NCI-H82 (cell line): ENCODE measurements at regions not wholly inside any gene's neighbourhood (a gene's known extent, or its start where the extent isn't known, plus 50 kb on each side); places are given as distances from the start of the nearest gene placed in this dataset.
"Not testable (repeated sequence)": the region's sequence is repeated elsewhere in the genome, so short reads cannot be mapped to it uniquely, and the experiment has no call there.

ENCODE experiments used
- DNase-seq: peaks from one replicate; lab custom pipeline; 2025; lab: John Stamatoyannopoulos, UW

DNA sequence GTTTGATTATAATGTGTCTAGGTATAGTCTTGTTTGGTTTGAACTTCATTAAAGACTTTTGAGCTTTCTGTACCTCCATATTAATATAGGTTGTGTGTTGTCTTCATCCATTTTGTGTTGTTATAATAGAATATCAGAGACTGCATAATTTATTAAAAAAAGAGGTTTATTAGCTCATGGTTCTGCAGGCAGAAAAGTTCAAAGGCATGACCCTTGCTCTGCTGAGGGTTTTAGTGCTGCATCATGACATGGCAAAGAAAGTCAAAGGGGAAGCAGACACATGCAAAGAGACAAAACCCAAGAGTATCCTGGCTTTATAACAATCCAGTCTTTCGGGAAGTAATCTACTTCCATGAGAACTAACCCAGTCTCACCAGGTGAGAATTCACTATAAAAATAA is 358.2 kb downstream of the EDEM1 start:
- DNase-seq, result no peak

DNA sequence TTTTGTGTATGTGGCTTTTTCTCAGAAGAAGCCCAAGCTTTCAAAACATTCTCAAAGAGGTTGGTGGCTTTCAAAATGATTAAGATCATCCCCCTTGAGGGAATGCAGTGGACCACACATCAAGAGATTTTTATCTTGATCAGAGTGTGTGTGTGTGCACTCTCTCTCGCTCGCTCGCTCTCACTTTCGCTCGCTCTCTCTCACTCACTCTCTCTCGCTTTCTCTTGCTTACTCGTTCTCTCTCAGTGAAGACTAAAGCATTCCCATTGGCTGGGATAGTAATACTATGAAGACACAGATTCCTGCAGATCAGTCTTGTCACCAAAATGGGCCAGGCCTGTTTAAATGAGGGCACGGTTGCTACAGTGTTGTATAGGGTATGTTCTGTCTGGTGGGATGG is 365.7 kb downstream of the EDEM1 start:
- no peak for DNase-seq

DNA sequence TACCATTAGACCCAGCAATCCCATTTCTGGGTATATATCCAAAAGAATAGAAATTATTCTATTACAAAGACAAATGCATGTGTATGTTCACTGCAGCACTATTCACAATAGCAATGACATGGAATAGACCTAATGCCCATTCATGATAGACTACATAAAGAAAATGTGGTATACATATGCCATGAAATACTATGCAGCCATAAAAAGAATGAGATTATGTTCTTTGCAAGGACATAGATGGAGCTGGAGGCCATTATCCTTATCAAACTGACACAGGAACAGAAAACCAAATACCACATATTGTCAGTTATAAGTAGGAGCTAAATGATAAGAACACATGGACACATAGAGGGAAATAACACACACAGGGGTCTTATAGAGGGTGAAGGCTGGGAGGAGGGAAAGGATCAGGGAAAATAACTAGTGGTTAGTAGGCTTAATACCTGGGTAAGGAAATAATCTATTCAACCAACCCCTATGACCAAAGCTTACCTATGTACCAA is 366.8 kb downstream of the EDEM1 start:
- no peak for DNase-seq

DNA sequence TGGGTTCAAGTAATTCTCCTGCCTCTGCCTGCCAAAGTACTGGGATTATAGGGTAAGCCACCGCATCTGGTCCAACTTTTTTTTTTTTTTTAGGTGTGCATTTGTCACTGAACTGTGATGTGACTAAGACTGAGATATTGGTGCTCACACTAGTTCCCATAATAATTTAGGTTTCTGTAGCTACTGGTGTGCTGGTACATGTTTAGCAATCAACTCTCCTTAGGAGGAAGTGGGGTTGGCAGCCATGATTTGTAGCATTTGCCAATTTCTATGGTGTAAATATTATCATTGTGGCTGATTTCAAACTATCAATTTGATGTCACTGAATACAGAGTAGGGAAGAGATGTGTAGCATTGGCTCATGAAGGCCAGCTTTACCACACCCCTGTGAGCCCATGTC is 372.7 kb downstream of the EDEM1 start:
- no peak for DNase-seq

DNA sequence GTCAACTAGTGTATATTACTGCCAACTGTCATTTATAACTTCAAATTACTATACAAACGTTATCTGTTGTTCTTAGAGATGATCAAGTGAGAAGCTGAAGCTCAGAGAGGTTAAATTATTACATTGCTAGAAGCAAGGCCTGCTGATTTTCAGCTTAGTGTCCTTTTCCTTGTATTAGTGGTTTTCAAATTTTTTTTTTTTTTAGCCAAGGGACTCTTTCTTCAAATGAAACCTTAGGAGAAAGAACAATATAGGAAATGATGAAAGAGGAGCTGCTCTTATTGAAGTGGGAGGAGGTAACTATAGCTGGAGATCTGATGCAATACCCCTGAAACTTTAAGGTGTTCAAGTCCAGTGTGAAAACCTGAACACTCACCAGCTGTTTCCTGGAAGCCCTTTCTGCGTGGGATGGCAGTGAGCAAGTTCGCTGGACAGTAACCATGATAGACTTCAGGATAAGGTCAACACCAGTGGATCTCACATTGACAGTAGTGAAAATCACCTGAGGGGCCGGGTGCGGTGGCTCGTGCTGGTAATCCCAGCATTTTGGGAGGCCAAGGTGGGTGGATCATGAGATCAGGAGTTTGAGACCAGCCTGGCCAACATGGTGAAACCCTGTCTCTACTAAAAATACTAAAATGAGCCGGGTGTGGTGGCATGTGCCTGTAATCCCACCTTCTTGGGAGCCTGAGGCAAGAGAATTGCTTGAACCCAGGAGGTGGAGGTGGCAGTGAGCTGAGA is 376.2 kb downstream of the EDEM1 start:
- DNase-seq, result no peak

DNA sequence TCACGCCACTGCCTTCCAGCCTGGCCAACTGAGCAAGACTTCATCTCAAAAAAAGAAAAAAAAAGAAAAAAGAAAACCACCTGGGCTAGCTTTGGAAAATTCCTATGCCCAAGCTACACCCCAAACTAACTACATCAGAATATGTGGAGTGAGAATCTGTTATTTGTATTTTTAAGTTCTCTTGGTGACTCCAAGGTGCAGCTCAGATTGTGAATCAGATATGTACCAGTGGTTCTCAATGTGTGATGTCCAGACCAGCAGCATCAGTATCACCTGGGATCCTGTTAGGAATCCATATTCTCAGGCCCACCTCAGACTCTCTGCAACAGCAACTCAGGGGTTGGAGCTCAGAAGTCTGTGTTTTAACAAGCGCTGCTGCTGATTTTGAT is 376.8 kb downstream of the EDEM1 start:
- no peak for DNase-seq

DNA sequence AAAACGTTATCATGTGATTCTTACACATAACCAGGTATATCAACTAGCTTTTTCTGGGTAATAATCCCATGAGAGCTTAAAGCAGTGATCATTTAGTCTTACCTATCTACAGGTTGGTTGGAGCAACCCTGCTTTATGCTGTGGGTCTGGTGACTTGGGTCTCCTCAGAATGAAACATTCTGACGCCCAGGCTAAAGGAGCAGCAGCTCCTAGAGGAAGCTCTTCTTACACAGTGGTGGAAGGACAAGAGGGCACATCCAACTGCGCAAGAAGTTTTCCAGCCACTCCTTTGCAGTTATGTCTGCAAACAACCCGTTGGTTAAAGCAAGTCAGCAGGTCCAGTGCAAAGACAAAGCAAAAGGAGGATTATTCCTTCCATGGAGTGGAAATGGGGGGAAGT is 377.5 kb downstream of the EDEM1 start:
- DNase-seq, result no peak

DNA sequence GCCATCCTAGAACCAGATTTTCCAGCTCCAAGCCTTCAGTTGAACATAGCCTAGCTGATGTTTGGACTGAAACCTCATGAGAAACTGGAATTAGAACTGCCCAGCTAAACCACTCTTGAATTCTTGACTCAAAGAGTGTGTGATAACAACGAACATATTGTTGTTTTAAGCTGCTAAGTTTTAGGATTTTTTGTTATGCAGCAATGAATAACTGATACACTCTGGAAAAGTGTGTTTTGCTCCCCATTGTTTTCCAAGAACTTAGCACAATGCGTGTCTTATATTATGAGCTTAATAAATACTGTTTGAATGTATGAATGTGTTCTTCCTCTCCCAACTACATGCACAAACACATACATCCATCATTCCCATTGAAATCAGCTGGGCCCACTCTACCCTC is 379.6 kb downstream of the EDEM1 start:
- no peak for DNase-seq

DNA sequence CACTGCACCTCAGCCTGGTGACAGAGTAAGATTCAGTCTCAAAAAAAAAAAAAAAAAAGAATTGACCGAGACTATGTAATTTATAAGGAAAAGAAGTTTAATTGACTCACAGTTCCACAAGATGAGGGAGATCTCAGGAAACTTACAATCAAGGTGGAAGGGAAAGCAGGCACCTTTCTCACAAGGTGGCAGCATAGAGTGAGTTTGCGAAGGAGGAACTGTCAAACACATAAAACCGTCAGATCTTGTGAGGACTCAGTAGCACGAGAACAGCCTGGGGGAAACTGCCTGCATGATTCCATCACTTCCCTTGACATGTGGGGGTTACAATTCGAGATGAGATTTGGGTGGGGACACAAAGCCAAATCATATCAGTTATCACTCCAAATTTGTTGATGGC is 380.9 kb downstream of the EDEM1 start:
- peak; percentile 26 for DNase-seq

DNA sequence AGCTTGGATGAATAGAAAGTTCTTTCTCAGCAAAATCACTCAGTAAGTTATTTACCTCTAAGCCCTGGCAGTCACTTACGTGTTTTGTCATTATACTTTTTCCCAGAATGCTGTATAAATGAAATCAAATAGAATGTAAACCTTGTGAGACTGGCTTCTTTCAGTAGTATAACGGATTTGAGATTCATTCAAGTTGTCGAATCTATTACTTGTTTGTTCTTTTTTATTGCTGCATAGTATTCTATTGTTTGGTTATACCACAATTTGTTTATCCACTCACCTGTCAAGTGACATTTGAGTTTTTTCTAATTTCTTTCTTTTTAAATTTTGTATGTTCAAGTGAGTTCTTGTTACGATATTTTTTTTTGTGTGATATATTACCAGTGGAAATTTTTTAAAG is 381.6 kb downstream of the EDEM1 start:
- DNase-seq, result no peak

DNA sequence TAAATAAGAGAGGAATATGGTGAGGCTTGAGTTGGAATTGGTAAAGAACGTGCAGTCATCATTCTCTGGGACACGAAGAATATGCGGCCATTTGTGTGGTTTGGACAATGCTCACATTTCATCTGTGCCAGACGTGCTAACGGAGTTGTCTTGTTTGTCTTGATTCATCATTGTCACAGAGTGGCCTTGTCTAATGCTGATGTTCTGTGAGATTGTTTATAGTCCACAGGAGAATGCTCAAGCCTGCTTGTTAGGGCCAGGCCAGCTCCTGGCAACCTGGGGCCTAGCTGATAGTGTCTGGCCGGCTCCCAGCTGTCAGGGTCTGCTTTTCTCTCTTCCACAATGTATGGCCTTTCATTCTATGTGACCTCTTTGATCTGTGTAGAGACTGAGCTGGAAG is 384.7 kb downstream of the EDEM1 start:
- DNase-seq, result no peak

DNA sequence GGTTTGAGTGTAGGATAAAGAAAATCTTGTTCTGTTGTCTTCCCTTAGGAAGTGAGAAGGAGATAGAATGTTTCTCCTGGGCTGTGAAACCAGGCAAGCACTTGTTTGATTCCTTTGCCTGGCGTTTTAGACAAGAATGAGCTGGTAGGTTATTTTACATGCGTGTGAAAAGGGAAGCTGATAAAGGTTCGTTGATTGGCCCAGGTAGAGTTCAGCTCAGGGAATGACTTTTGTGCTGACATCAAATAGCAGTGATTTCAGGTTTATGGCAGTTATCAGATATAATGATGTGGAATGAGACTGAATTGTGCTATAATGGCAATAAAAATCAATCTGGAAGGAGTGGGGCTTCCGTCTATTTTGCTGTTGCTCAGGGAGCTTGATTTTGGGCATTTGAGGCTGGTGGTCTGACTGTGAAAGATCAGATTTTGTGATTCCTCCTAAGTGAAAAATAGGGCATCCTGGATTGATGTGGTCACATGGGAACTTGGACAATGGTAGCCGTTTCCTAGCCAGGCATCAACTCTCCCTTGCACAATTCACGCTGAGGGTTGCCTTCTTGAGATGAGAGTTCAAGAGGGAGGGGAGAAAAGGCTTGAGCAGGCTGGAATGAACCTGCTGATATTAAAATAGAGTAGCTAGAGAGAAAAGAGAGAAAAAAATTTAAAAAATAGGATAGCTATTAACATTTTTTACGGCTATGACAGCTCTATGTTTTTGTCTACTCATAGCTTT is 388.9 kb downstream of the EDEM1 start:
- DNase-seq, result no peak

DNA sequence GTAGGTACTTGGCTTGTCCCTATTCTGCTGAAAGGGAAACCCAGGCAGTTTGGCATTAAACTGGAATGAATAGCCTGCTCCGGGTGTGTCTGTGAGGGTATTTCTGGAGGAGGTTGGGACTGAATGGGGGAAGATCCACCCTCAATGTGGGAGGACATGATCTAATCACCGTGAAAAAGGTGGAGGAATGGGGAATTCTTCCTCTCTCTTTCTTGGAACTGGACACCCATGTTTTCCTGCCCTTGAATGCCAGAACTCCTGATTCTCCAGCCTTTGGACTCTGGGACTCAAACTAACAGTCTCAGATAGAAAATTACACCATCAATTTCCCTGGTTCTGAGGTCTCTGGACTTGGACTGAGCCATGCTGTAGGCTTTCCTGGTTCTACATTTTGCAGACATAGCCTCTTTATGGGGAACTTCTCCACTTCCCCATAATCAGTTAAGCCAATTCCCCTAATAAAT is 391.7 kb downstream of the EDEM1 start:
- DNase-seq, result no peak

DNA sequence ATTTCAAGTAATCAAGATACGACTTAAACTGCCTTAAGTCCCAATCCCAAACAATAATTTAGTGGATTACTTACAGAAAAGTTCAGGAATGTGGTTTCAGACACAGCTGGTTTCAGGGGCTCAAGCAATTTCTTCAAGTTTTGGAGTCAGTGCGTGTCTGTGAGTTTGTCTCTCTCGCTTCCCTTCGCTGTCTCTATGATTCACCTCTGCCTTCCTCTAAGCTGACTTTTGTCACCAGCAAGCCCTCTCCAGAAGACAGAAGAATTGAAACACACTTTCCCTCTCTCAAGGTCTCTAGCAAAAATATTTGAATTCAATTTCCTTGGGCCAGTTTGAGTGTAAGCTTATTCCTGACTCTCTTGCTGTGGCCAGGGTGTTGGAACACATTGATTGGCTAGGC is 392.4 kb downstream of the EDEM1 start:
- DNase-seq, result no peak

DNA sequence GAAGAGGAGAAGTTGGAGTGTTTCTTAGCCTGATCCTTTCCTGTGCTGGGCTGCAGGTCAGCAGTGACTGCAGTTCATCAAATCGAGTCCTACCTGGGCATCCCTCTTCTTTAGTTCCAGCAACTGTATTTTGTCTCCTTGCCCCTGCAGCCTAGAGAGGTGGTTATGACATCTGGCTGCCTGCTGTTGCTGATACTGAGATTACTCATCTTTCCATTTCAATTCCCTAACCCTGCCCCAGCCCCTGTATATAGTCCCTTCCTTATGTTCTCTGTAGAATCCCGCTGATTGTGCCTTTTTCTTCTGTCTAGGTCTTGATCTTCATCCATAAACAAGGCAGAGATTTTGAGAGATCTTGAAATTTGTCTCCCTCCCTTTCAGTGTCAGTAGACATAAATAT is 393.3 kb downstream of the EDEM1 start:
- no peak for DNase-seq

DNA sequence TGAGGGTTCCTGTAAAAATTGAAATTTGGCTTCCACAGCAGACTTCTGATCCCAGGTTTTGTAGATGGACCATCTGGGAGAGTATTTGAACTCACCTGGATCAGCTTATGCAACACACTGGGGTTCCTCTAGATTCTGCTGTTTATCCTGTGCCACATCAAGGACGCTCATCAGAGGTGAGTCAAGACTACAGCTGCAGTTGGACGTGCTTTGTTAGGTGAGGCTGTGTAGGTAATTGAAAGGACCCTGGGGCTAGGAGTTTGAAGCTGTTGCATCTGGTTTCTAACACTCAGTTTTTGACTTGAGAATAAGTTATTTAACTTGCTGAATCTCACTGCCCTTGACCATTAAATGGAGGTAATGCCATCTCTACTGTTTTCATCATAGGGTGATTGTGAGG is 394.2 kb downstream of the EDEM1 start:
- no peak for DNase-seq

DNA sequence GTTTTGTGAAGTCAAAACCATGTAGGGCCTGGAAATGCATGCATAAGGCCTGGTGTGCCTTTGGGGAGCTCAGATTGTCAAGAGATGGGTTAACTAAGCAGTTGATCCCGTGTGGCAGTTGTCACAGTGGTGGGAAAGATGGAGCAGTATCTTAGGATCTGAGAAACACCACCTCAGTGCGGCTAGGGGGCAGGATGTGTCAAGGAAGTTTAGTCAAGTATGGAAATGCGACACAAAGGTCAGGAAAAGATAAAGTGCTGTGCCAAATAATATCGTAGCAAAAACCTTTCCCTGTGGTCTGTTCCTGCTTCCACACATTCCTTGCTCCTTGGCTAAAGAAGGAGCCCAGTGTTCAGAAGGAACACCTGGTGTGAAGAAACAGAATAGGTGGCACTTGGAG is 396.4 kb downstream of the EDEM1 start:
- DNase-seq, result no peak

DNA sequence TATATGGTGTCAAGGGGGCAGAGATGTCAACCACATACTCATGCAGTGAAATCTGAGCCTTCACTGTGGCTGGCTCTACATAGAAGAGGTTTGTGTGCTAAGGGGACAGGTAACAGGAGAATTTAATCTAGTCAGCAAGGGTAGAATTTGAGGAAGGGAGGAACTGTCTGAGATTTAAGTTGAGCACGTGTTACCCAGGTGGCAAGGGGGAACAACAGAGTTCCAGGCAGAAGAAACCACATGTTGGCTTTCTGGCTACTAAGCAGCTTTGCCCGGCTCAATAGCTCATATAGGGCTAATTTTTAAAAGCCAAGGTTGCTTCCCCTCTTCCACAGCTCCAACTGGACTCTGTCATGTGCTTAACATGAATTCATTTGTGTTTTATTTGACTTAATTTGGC is 397.6 kb downstream of the EDEM1 start:
- DNase-seq, result no peak

DNA sequence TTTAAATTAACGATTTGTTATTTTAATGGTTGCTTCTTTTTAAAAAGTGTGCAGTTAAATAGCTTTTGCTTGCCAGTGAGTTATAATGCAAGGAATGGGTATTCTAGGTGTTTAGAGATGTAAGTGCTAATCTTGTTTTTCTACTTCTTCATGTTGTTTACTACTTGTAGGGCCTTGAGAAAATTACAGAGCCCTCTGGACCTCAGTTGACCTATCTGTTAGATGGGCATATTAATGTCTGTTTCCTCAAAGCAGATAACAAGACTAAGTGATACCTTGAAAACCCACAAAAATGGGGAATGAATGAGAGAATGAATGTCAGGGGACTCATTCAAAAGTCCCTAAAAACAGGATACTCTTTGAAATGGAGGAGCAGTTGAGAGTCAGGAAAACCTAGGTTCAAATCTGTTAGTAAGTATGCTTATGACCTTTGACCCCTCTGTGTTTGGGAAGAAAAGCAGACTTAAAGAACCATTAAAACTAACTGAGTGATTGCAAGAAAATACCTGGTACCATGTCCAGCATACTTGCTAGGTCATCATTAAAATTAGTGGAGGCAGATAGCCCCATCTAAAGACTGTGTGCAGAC is 419.5 kb downstream of the EDEM1 start:
- no peak for DNase-seq

DNA sequence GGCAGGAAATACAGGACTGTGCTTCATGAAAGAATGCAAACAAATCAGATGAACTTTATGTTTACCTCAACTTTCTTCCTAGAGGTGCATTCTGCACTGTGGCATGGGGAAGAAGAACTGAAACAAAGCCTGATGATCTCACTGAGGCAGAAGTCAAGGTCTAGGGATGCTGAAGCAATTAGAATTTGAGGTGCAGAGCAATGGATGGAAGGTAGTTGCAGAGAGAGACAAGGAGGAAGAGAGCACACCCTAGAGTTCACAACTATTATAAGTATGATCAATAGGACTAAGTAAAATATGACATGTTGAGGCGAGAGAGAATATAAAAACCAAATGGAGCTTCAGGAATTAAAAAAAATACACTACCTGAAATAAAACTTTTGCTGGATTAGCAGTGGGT is 420.1 kb downstream of the EDEM1 start:
- no peak for DNase-seq

DNA sequence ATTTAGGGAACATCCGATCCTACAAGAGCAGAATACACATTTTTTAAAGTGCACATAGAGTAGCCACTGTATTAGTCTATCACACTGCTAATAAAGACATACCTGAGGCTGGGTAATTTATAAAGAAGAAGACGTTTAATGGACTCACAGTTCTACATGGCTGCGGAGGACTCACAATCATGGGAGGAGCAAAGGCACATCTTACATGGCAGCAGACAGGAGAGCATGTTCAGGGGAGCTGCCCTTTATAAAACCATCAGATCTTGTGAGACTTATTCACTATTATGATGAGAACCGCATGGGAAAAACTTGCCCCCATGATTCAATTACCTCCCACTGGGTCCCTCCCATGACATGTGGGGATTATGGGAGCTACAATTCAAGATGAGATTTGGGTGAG is 421.5 kb downstream of the EDEM1 start:
- DNase-seq, result not testable (repeated sequence)

DNA sequence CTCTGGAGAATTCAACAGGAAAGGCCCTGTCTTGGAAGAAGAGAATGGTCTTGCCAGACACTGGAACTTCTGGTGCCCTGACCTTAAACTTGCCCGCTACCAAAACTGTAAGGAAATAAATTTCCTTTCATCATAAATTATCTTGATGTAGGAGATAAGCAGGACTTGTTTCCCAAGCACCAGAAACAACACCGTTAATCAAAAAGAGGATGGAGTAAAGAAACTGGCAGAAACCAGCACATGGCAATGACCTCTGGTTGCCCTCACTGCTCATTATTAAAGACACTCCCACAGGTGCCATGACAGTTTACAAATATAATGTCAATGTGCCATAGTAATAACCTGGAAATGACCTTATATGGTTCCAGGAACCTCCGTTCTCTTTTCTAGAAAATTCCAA is 426.1 kb downstream of the EDEM1 start:
- no peak for DNase-seq

DNA sequence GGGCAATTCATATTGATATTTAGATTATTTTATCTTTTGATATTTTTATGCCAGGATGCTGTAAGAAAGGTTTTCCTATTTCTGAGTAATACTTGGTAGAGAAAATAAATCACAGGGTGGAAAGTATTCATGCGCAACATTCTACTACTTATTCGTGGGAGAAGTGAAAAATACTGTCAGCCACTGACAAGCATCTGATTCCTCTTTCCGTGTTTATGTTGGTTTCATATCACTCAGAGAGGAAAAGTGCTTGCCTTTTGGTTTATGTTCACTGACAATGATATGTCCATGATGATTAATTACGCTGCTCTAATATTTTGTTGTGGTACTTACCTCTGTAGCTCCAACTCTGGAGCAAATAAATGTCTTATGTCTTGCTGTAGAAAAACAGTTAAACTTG is 429.4 kb downstream of the EDEM1 start:
- no peak for DNase-seq
